Astrocyte (in vitro differentiated cells and primary cell): ENCODE measurements at regions not wholly inside any gene's neighbourhood (a gene's known extent, or its start where the extent isn't known, plus 50 kb on each side); places are given as distances from the start of the nearest gene placed in this dataset.

Experiments
- DNase-seq: peaks from one replicate; pipeline ENCODE4 v3.0.0-alpha.2; 2010; ENCODE audit warnings: low read depth
- FAIRE-seq: peaks from 2 replicates; lab custom pipeline; 2011; peaks lifted over from hg19 to GRCh38; lab: Jason Lieb, UNC
- H2AFZ ChIP-seq: 2 replicates; pipeline ENCODE4 v1.6.0; 2012; ENCODE audit warnings: low read depth, low read length, inconsistent platforms
- H3K27ac ChIP-seq: 2 replicates; pipeline ENCODE4 v1.5.1; 2011; ENCODE audit warnings: low read depth, low read length, inconsistent platforms
- H3K27me3 ChIP-seq: 2 replicates; pipeline ENCODE4 v1.6.0; 2011; ENCODE audit warnings: low read length, inconsistent platforms; ENCODE audit not compliant: insufficient read depth
- H3K36me3 ChIP-seq: 2 replicates; pipeline ENCODE4 v1.5.1; 2011; ENCODE audit warnings: low read length, inconsistent platforms; ENCODE audit not compliant: insufficient read depth
- H3K4me1 ChIP-seq: 2 replicates; pipeline ENCODE4 v1.5.1; 2011; ENCODE audit warnings: low read length, inconsistent platforms; ENCODE audit not compliant: insufficient read depth
- H3K4me2 ChIP-seq: 2 replicates; pipeline ENCODE4 v1.6.0; 2012; ENCODE audit warnings: low read length, inconsistent platforms
- H3K4me3 ChIP-seq: 2 replicates; pipeline ENCODE4 v1.5.1; 2011; ENCODE audit warnings: low read depth, mild to moderate bottlenecking, low read length, inconsistent platforms; ENCODE audit not compliant: insufficient read depth
- H3K79me2 ChIP-seq: 2 replicates; pipeline ENCODE4 v1.6.0; 2012; ENCODE audit warnings: mild to moderate bottlenecking, low read length, inconsistent platforms; ENCODE audit not compliant: insufficient read depth
- H3K9ac ChIP-seq: 2 replicates; pipeline ENCODE4 v1.6.0; 2012; ENCODE audit warnings: mild to moderate bottlenecking, low read length, inconsistent platforms
- H3K9me3 ChIP-seq: 2 replicates; pipeline ENCODE4 v1.5.1; 2012; ENCODE audit warnings: low read depth, mild to moderate bottlenecking, low read length, inconsistent platforms; ENCODE audit not compliant: insufficient read depth
- H4K20me1 ChIP-seq: 2 replicates; pipeline ENCODE4 v1.6.0; 2012; ENCODE audit warnings: low read length, inconsistent platforms; ENCODE audit not compliant: insufficient read depth
- H3K27ac Mint-ChIP-seq: one replicate; pipeline ENCODE4 v1.8.0; 2021; ENCODE audit warnings: mild to moderate bottlenecking, mixed read lengths; ENCODE audit not compliant: unreplicated experiment
- H3K27me3 Mint-ChIP-seq: one replicate; pipeline ENCODE4 v1.8.0; 2021; ENCODE audit warnings: low read depth, mixed read lengths; ENCODE audit not compliant: unreplicated experiment
- H3K36me3 Mint-ChIP-seq: one replicate; pipeline ENCODE4 v1.8.0; 2021; ENCODE audit warnings: low read depth, mixed read lengths; ENCODE audit not compliant: unreplicated experiment
- H3K4me1 Mint-ChIP-seq: one replicate; pipeline ENCODE4 v1.8.0; 2021; ENCODE audit warnings: low read depth, mixed read lengths; ENCODE audit not compliant: unreplicated experiment
- H3K4me3 Mint-ChIP-seq: one replicate; pipeline ENCODE4 v1.8.0; 2021; ENCODE audit warnings: mild to moderate bottlenecking, moderate library complexity, mixed read lengths; ENCODE audit not compliant: unreplicated experiment
- H3K9me3 Mint-ChIP-seq: one replicate; pipeline ENCODE4 v1.8.0; 2021; ENCODE audit warnings: mild to moderate bottlenecking, mixed read lengths; ENCODE audit not compliant: unreplicated experiment
- EZH2 ChIP-seq: IDR thresholded peaks from 2 replicates; pipeline ENCODE4 v1.6.1; 2012; ENCODE audit warnings: mild to moderate bottlenecking, low read length, inconsistent platforms; ENCODE audit not compliant: insufficient read depth
- TF ChIP-seq, protein P1 (sequence below): IDR thresholded peaks from 2 replicates; pipeline ENCODE4 v1.5.1; 2011; ENCODE audit warnings: low read depth, mild to moderate bottlenecking, inconsistent platforms, low read length, moderate library complexity; ENCODE audit not compliant: insufficient read depth

DNA sequence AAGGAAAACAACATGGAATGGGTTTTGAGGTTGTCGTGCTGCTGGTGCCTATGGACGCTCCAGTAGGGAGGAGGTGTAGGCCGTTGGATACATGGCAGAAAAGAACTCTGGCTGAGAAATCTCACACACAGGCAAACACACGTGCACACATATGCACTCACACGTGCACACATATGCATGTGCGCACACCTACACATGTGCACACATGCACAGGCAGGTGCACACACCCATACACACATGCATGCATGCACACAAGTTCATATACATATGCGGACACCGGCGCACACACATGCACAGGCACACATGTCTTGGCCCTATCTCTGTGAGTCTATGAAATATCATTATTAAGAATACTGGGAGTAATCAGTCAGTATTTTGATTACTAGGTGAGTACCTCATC, 150.4 kb downstream of the LRRC30 start:
- Mint-ChIP-seq H3K4me1 (peaks cover 5% of the 10 kb centered on the region), H3K9me3 (peaks cover 1% of the 10 kb centered on the region), H3K36me3 (no peaks in the 10 kb centered on the region)

DNA sequence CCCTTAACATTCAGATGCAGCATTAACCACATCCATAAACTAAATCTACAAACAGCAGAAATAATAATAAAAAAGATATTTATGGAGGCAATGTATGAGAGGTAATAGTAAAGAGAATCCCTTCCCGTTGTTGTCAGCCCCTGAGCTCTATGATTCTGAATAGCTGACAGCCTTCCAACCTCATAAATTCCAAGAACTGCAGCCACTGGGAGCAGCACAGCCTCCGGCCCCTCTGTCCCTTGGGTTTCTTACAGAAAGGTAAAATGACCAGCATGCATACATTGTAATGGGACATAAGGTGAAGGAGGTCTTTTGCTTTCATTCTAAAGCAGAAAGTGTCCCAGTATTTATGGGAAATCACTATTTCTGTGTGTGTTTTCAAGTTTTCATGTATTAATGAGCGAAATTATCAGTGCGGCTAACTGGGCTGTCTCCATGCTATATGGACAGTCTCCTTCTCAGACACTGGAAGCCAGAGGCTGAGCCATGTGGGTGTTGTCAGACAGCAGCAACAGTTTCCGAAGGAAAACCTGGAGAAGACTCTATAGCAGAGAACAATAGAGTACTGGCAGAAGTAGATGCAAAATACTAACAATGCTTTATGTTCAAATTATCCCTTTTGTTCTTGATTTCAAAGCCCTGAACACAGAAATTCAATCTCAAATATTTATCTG, 151.6 kb downstream of the LRRC30 start:
- H4K20me1 ChIP-seq, result no peaks in the 10 kb centered on the region
- no peaks in the 10 kb centered on the region for H3K36me3 ChIP-seq
- no peak overlapping the region for H3K4me3 ChIP-seq
- Mint-ChIP-seq H3K27ac (no peak overlapping the region), H3K36me3 (no peaks in the 10 kb centered on the region), H3K27me3 (peaks cover 18% of the 10 kb centered on the region), H3K9me3 (peaks cover 4% of the 10 kb centered on the region), H3K4me3 (no peak overlapping the region), H3K4me1 (peaks cover 5% of the 10 kb centered on the region)
- H3K27me3 ChIP-seq, result no peaks in the 10 kb centered on the region
- peaks cover 2% of the 10 kb centered on the region for H3K4me1 ChIP-seq
- H3K4me2 ChIP-seq, result no peak overlapping the region
- DNase-seq, result no peak
- TF ChIP-seq, protein P1, sequence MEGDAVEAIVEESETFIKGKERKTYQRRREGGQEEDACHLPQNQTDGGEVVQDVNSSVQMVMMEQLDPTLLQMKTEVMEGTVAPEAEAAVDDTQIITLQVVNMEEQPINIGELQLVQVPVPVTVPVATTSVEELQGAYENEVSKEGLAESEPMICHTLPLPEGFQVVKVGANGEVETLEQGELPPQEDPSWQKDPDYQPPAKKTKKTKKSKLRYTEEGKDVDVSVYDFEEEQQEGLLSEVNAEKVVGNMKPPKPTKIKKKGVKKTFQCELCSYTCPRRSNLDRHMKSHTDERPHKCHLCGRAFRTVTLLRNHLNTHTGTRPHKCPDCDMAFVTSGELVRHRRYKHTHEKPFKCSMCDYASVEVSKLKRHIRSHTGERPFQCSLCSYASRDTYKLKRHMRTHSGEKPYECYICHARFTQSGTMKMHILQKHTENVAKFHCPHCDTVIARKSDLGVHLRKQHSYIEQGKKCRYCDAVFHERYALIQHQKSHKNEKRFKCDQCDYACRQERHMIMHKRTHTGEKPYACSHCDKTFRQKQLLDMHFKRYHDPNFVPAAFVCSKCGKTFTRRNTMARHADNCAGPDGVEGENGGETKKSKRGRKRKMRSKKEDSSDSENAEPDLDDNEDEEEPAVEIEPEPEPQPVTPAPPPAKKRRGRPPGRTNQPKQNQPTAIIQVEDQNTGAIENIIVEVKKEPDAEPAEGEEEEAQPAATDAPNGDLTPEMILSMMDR, result no peak
- TF ChIP-seq EZH2, result no peak
- H3K27ac ChIP-seq, result no peak overlapping the region
- no peak overlapping the region for H3K9ac ChIP-seq
- H3K79me2 ChIP-seq, result no peaks in the 10 kb centered on the region
- FAIRE-seq, result no peak
- H3K9me3 ChIP-seq, result no peaks in the 10 kb centered on the region
- no peak overlapping the region for H2AFZ ChIP-seq

More for the DNA sequence above, 150.4 kb downstream of the LRRC30 start:
- H3K27ac ChIP-seq, result no peak overlapping the region
- no peak overlapping the region for H3K4me3 ChIP-seq
- no peaks in the 10 kb centered on the region for H3K9me3 ChIP-seq
- no peak overlapping the region for H3K9ac ChIP-seq
- H3K27ac Mint-ChIP-seq, result no peak overlapping the region
- H3K27me3 ChIP-seq, result no peaks in the 10 kb centered on the region
- no peaks in the 10 kb centered on the region for H4K20me1 ChIP-seq
- H3K4me1 ChIP-seq, result peaks cover 2% of the 10 kb centered on the region
- no peak overlapping the region for H2AFZ ChIP-seq
- no peak for DNase-seq
- H3K79me2 ChIP-seq, result no peaks in the 10 kb centered on the region
- no peak for TF ChIP-seq EZH2
- TF ChIP-seq, protein P1, result no peak
- FAIRE-seq, result no peak
- peaks cover 18% of the 10 kb centered on the region for H3K27me3 Mint-ChIP-seq
- H3K4me2 ChIP-seq, result no peak overlapping the region
- no peaks in the 10 kb centered on the region for H3K36me3 ChIP-seq
- no peak overlapping the region for H3K4me3 Mint-ChIP-seq
